A549 (cell line): ENCODE measurements at regions not wholly inside any gene's neighbourhood (a gene's known extent, or its start where the extent isn't known, plus 50 kb on each side); places are given as distances from the start of the nearest gene placed in this dataset.

ENCODE experiments used
- ATAC-seq, 2 experiments: fragments of 200-7000 bp in 1 of 2; fragments of >200 bp in 1 of 2; cut with Nextera tagmentation in 1 of 2; cut with Tn5 transposase in 1 of 2; 3 replicates each; pipeline versions ENCODE4 v1.8.0 to v1.9.1; 2018 to 2020; ENCODE audit warnings: mild to moderate bottlenecking in 1 of 2, moderate library complexity in 1 of 2
- CTCF ChIA-PET: fragments of 300-600 bp; sonication (Branson Sonifier 250); formaldehyde crosslinking; extraction: SDS; loops from one replicate; lab custom pipeline; 2021; ENCODE audit warnings: antibody characterized with exemption, inconsistent platforms; lab: Yijun Ruan, JAX
- POLR2A ChIA-PET: fragments of 350-600 bp; formaldehyde crosslinking; extraction: SDS; loops from one replicate; lab custom pipeline; 2021; ENCODE audit warnings: antibody characterized with exemption, inconsistent platforms; lab: Yijun Ruan, JAX
- DNase-seq, 2 experiments: peaks; one replicate each; pipeline versions ENCODE4 v3.0.0 to v3.0.0-alpha.2; 2011 to 2016; ENCODE audit warnings: low read depth in 1 of 2, low spot score in 1 of 2
- FAIRE-seq: peaks from 2 replicates; lab custom pipeline; 2011; peaks lifted over from hg19 to GRCh38; lab: Jason Lieb, UNC
- H3K27ac ChIP-seq, 2 experiments: fragments of >200 bp; sonication (Bioruptor Twin); formaldehyde crosslinking; 3 replicates each; pipeline ENCODE4 v1.5.1; 2016 to 2017
- H3K4me1 ChIP-seq: fragments of >200 bp; sonication (Bioruptor Twin); formaldehyde crosslinking; 3 replicates; pipeline ENCODE4 v1.6.1; 2016
- H3K4me2 ChIP-seq: fragments of >200 bp; sonication (Bioruptor Twin); formaldehyde crosslinking; 3 replicates; pipeline ENCODE4 v1.6.1; 2016
- H3K4me3 ChIP-seq: fragments of >200 bp; sonication (Bioruptor Twin); formaldehyde crosslinking; 3 replicates; pipeline ENCODE4 v1.5.1; 2016
- H3K9me3 ChIP-seq: fragments of >200 bp; sonication (Bioruptor Twin); formaldehyde crosslinking; 3 replicates; pipeline ENCODE4 v1.6.1; 2016
- BHLHE40 ChIP-seq: IDR thresholded peaks from 2 replicates; pipeline ENCODE4 v1.6.1; 2012; ENCODE audit warnings: low read depth, low read length, inconsistent platforms
- CBX8 ChIP-seq: fragments of 200-600 bp; sonication (generic); IDR thresholded peaks from 2 replicates; pipeline ENCODE4 v1.6.1; 2016
- CHD2 ChIP-seq: fragments of 150-350 bp; IDR thresholded peaks from 2 replicates; pipeline ENCODE4 v1.6.1; 2014; ENCODE audit warnings: low read length; ENCODE audit not compliant: partially characterized antibody
- CTCF ChIP-seq: fragments of >200 bp; sonication (Bioruptor Twin); formaldehyde crosslinking; IDR thresholded peaks from 3 replicates; pipeline ENCODE4 v1.5.1; 2016
- E2F6 ChIP-seq: IDR thresholded peaks from 2 replicates; pipeline ENCODE4 v1.6.1; 2012; ENCODE audit warnings: low read depth, borderline replicate concordance
- ELK1 ChIP-seq: fragments of 150-350 bp; IDR thresholded peaks from 2 replicates; pipeline ENCODE4 v1.6.1; 2014; ENCODE audit warnings: low read depth, mild to moderate bottlenecking, low read length
- FOSB ChIP-seq: fragments of 250-450 bp; sonication (Bioruptor Pico); IDR thresholded peaks from 2 replicates; pipeline ENCODE4 v1.5.0; 2020; ENCODE audit warnings: mild to moderate bottlenecking, moderate library complexity
- FOSL2 ChIP-seq, 2 experiments: fragments of 450-650 bp in 1 of 2; fragments of >200 bp in 1 of 2; sonication (Bioruptor Twin) in 1 of 2; formaldehyde crosslinking; IDR thresholded peaks; 2 replicates each; pipeline versions ENCODE4 v1.5.0 to v1.6.1; 2016 to 2020; ENCODE audit warnings: mild to moderate bottlenecking in 1 of 2, moderate library complexity in 1 of 2
- GATA3 ChIP-seq: IDR thresholded peaks from 2 replicates; pipeline ENCODE4 v1.6.1; 2012; ENCODE audit warnings: borderline replicate concordance
- HEYL ChIP-seq: fragments of 250-450 bp; sonication (Bioruptor Pico); IDR thresholded peaks from 2 replicates; pipeline ENCODE4 v1.8.0; 2021; ENCODE audit warnings: mild to moderate bottlenecking, moderate library complexity
- HOXB13 ChIP-seq: fragments of 250-450 bp; sonication (Bioruptor Pico); IDR thresholded peaks from 2 replicates; pipeline ENCODE4 v1.5.0; 2020; ENCODE audit warnings: low read depth, mild to moderate bottlenecking, moderate library complexity
- HOXB5 ChIP-seq: fragments of 250-450 bp; sonication (Bioruptor Pico); IDR thresholded peaks from 2 replicates; pipeline ENCODE4 v1.5.0; 2020; ENCODE audit warnings: mild to moderate bottlenecking, moderate library complexity
- JUN ChIP-seq, 2 experiments: fragments of >200 bp; sonication (Bioruptor Twin); formaldehyde crosslinking; IDR thresholded peaks; 2 replicates in 1 of 2; 3 replicates in 1 of 2; pipeline ENCODE4 v1.6.1; 2016 to 2017
- JUNB ChIP-seq: fragments of >200 bp; sonication (Bioruptor Twin); formaldehyde crosslinking; IDR thresholded peaks from 2 replicates; pipeline ENCODE4 v1.6.1; 2016
- MAFK ChIP-seq: fragments of 450-650 bp; IDR thresholded peaks from 2 replicates; pipeline ENCODE4 v1.6.1; 2014; ENCODE audit not compliant: partially characterized antibody
- MAZ ChIP-seq: fragments of 150-350 bp; IDR thresholded peaks from 2 replicates; pipeline ENCODE4 v1.6.1; 2014; ENCODE audit warnings: antibody characterized with exemption, low read depth, low read length, borderline replicate concordance
- NR3C1 ChIP-seq: fragments of >200 bp; sonication (Bioruptor Twin); formaldehyde crosslinking; IDR thresholded peaks from 3 replicates; pipeline ENCODE4 v1.6.1; 2017
- PHF8 ChIP-seq: fragments of 200-600 bp; sonication (generic); IDR thresholded peaks from 2 replicates; pipeline ENCODE4 v1.6.1; 2016; ENCODE audit warnings: low read depth, mild to moderate bottlenecking, antibody characterized with exemption, moderate library complexity, borderline replicate concordance
- RAD21 ChIP-seq, 2 experiments: fragments of >200 bp in 1 of 2; sonication (Bioruptor Twin) in 1 of 2; formaldehyde crosslinking in 1 of 2; IDR thresholded peaks in 1 of 2; conservative IDR thresholded peaks in 1 of 2; 2 replicates in 1 of 2; 3 replicates in 1 of 2; pipeline ENCODE4 v1.6.1; 2012 to 2018; ENCODE audit warnings: inconsistent platforms in 1 of 2
- RARB ChIP-seq: fragments of 250-450 bp; sonication (Bioruptor Pico); IDR thresholded peaks from 2 replicates; pipeline ENCODE4 v1.8.0; 2021; ENCODE audit warnings: mild to moderate bottlenecking, moderate library complexity
- REST ChIP-seq: fragments of 200-600 bp; sonication (generic); IDR thresholded peaks from 2 replicates; pipeline ENCODE4 v1.6.1; 2016; ENCODE audit warnings: antibody characterized with exemption, mild to moderate bottlenecking, moderate library complexity
- RFX5 ChIP-seq: fragments of 450-650 bp; IDR thresholded peaks from 2 replicates; pipeline ENCODE4 v1.7.1; 2014; ENCODE audit warnings: antibody characterized with exemption, mild to moderate bottlenecking, moderate library complexity
- RNF2 ChIP-seq: fragments of 200-600 bp; sonication (generic); IDR thresholded peaks from 2 replicates; pipeline ENCODE4 v1.6.1; 2016; ENCODE audit warnings: low read depth, mild to moderate bottlenecking, antibody characterized with exemption, moderate library complexity, borderline replicate concordance
- SREBF2 ChIP-seq: fragments of 450-650 bp; IDR thresholded peaks from 2 replicates; pipeline ENCODE4 v1.6.1; 2014; ENCODE audit warnings: mild to moderate bottlenecking, moderate library complexity
- TP53 ChIP-seq: fragments of 250-450 bp; sonication (Bioruptor Pico); IDR thresholded peaks from 2 replicates; pipeline ENCODE4 v1.5.0; 2021; ENCODE audit warnings: mild to moderate bottlenecking, moderate library complexity
- ZNF302 ChIP-seq: fragments of 250-450 bp; sonication (Bioruptor Pico); IDR thresholded peaks from 2 replicates; pipeline ENCODE4 v1.9.0; 2021; ENCODE audit warnings: inconsistent platforms, mild to moderate bottlenecking, moderate library complexity
- WGBS: methylation state at CpG from one replicate; pipeline ENCODE4 v1.1.6; 2017; ENCODE audit errors: missing lambda C conversion rate; 5-methylcytosine and 5-hydroxymethylcytosine counted together
- TF ChIP-seq, protein P1 (sequence below): fragments of 250-450 bp; sonication (Bioruptor Pico); IDR thresholded peaks from 2 replicates; pipeline ENCODE4 v1.5.0; 2021; ENCODE audit warnings: mild to moderate bottlenecking, moderate library complexity, borderline replicate concordance
- TF ChIP-seq, protein P2 (sequence below): fragments of >200 bp; sonication (Bioruptor Twin); formaldehyde crosslinking; IDR thresholded peaks from 3 replicates; pipeline ENCODE4 v1.6.1; 2016

- 0% methylated on average over 1 of the region's 1 CpG for WGBS
- Histone ChIP-seq H3K4me3 (no peak overlapping the region), H3K9me3 (no peaks in the 10 kb centered on the region), H3K27ac (no peak overlapping the region), H3K4me1 (no peaks in the 10 kb centered on the region), H3K4me2 (no peak overlapping the region)
- FAIRE-seq (no peak), ATAC-seq (no peak), DNase-seq (peak in 1 of 2 experiments; percentile 12)
- ChIA-PET POLR2A (no interaction called here), CTCF (no interaction called here)
- TF ChIP-seq ZNF302 (CRISPR knock-in tag) (no peak), CBX8 (no peak), TP53 (CRISPR knock-in tag) (no peak), RFX5 (no peak), CHD2 (no peak), RNF2 (no peak), HEYL (no peak), JUNB (no peak), RAD21 (conservative IDR thresholded peaks at IDR 0.05 in 1 of 2, IDR thresholded peaks at IDR 0.05 in 1 of 2) (no peak), RARB (CRISPR knock-in tag) (no peak), JUN (IDR thresholded peaks at IDR 0.05) (no peak), FOSB (CRISPR knock-in tag) (no peak)
Observed at GRCh38 chr11:92048415-92048814, 176.2 kb upstream of the FAT3 start.

DNA sequence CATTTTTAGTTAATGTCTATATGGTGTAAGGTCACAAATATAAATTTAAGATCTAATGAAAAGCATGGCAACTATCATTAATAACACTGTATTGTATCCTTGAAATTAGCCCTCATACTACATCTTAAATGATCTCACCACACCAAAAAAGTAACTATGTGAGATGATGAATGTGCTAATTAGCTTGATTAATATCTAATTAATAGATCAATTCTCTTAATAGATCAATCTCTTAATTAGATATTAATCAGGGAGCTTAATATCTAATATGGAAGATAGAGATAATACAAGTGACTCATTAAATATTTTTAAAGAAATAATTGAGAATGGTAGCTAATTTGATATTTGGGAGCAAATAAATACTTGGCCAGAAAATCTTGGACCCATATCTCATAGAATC is 178.5 kb upstream of the FAT3 start:
- ChIA-PET CTCF (no interaction called here), POLR2A (no interaction called here)
- DNase-seq (no peak), FAIRE-seq (no peak), ATAC-seq (no peak)
- H3K27ac ChIP-seq, result no peak overlapping the region
- no peaks in the 10 kb centered on the region for H3K4me1 ChIP-seq
- H3K4me3 ChIP-seq, result no peak overlapping the region
- H3K9me3 ChIP-seq, result no peaks in the 10 kb centered on the region
- TF ChIP-seq HEYL (no peak), HOXB13 (CRISPR knock-in tag) (no peak), MAFK (no peak), MAZ (no peak), FOSL2 (IDR thresholded peaks at IDR 0.05) (no peak), FOSL2 (CRISPR knock-in tag; IDR thresholded peaks at IDR 0.05) (no peak), RARB (CRISPR knock-in tag) (no peak), NR3C1 (no peak), RAD21 (conservative IDR thresholded peaks at IDR 0.05 in 1 of 2, IDR thresholded peaks at IDR 0.05 in 1 of 2) (no peak), BHLHE40 (no peak), ELK1 (no peak), PHF8 (no peak), SREBF2 (no peak), E2F6 (no peak), CTCF (no peak), REST (no peak), HOXB5 (no peak), GATA3 (no peak)
- TF ChIP-seq, protein P1, sequence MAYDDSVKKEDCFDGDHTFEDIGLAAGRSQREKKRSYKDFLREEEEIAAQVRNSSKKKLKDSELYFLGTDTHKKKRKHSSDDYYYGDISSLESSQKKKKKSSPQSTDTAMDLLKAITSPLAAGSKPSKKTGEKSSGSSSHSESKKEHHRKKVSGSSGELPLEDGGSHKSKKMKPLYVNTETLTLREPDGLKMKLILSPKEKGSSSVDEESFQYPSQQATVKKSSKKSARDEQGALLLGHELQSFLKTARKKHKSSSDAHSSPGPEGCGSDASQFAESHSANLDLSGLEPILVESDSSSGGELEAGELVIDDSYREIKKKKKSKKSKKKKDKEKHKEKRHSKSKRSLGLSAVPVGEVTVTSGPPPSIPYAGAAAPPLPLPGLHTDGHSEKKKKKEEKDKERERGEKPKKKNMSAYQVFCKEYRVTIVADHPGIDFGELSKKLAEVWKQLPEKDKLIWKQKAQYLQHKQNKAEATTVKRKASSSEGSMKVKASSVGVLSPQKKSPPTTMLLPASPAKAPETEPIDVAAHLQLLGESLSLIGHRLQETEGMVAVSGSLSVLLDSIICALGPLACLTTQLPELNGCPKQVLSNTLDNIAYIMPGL (CRISPR knock-in tag), result no peak
- TF ChIP-seq, protein P2, sequence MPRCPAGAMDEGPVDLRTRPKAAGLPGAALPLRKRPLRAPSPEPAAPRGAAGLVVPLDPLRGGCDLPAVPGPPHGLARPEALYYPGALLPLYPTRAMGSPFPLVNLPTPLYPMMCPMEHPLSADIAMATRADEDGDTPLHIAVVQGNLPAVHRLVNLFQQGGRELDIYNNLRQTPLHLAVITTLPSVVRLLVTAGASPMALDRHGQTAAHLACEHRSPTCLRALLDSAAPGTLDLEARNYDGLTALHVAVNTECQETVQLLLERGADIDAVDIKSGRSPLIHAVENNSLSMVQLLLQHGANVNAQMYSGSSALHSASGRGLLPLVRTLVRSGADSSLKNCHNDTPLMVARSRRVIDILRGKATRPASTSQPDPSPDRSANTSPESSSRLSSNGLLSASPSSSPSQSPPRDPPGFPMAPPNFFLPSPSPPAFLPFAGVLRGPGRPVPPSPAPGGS, result no peak
- no peak overlapping the region for H3K4me2 ChIP-seq
